HG03439 (cell line): ENCODE measurements at regions not wholly inside any gene's neighbourhood (a gene's known extent, or its start where the extent isn't known, plus 50 kb on each side); places are given as distances from the start of the nearest gene placed in this dataset.

Experiments used
- ATAC-seq: cut with Tn5 transposase; IDR thresholded peaks from one replicate; pipeline ENCODE4 v1.9.1; 2021; ENCODE audit warnings: mild to moderate bottlenecking, moderate library complexity; ENCODE audit not compliant: unreplicated experiment

- no peak for ATAC-seq
Measured at GRCh38 chr16:88282564-88283395, 100.0 kb upstream of the ZNF469 start.

- no peak for ATAC-seq
Measured at GRCh38 chr16:88283596-88283995, 99.2 kb upstream of the ZNF469 start.

- ATAC-seq: no peak
Measured at GRCh38 chr16:88284101-88284500, 98.7 kb upstream of the ZNF469 start.

DNA sequence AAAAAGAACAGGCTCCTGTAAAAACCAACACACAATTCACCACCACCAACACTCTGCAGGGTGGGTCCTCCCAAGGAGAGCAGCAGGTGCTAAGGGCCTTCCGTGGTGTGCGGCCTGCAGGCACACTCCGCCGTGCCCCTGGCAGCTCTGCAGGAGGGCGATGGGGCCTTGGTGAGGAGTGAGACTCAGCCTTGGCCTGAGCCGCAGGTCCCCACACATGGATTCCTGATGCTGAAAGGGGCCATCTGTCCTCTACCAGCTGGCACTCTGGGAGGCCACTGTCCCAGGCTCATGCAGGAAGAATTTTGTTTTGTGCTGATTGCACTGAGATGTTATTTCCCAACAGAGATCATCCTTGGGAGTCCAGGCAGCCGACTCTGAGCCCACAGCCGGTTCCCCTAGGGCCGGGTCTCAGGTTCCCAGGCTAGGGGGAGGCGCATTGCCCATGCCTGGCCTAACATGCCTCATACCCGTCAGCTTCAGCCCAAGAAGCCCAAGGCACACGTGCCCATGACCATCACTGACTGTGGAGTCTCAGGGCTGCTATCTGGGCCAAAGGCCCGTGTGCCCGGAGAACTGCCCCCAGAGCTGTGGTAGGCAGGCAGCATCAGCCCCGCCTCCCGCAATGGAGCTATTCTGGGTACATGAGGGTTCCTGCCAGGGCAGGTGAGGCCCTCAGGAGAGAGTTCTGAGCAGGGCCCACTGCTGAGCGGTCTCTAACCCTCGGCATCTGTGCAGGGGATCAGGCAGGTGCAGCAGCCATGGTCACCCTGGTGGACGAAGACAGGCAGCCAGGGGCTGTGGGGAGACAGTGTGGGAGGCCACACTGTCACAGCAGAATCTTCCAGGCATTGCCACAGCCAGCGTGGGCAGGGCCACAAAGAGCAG is 97.9 kb upstream of the ZNF469 start:
- no peak for ATAC-seq

DNA sequence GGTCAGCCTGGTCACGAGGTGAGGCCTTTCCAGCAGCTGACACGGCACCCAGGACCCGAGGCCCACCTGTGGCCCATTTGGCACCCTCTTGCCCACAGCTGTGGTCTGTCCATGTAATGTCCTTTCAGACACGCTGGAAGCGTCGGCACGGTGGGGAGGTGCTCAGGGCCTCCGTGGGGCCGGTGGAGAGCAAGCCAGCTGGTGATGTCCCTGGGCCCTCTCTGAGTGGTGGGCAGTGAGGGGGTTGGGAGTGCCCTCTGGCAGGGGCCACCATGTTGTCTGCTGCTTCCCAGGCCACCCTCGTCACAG is 97.3 kb upstream of the ZNF469 start:
- ATAC-seq: no peak

DNA sequence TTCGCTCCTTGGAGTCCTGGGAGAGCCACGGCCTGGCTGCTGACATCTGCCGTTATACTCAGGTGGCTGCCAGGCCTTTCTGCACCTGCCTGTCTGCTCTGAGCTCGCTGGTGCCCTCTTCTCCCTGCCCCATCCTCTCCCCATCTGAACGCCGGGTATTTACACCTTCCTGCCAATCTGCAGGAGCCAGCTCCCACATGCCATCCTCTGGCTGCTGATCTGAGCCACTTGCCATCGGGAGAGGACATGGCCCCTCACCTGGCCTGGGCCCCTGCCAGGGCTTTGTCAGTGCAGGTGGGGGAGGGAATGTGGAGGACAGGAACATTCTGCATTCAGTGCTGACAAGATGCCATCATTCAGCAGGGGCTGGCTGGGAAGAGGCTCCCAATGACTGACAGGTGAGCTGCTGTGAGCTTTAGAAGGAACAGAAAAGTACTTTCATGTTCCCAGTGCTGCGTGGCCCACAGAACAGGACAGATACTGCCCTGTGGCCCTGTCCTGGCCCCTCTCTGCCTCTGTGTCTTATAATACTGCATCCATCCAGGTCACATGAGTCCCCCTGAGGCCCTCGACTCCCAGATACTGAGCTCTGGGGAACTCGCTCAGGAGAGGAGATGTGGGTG is 96.3 kb upstream of the ZNF469 start:
- no peak for ATAC-seq

DNA sequence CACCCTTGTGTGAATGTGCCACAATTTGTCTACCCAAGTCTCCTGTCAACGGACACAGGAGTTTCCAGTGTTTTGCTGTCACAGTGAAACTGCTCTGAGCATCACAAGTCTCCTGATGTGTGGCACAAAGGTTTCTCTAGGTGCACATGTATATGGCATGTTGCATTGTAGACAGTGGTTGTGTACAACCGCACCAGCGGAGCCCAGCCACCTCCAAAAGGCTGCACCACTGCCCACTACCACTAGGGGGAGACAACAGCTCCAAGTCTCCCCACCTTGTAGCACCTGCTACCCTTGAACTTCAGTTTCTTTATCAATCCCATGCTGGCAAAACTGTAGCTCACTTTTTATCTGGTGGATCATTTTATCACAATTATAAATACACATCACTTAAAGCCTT is 95.5 kb upstream of the ZNF469 start:
- no peak for ATAC-seq

- no peak for ATAC-seq
Measured at GRCh38 chr16:88288303-88288702, 94.5 kb upstream of the ZNF469 start.

DNA sequence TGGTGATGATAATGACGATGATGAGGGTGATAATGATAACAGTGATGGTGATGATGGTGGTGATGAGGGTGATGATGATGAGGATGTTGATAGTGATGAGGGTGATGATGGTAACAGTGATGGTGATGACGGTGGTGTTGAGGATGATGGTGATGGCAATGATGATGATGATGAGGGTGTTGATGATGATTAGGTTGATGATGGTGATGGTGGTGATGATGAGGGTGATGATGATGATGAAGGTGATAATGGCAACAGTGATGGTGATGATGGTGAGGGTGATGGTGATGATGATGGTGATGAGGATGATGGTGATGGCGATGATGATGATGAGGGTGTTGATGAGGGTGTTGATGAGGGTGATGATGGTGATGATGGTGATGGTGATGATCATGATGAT is 93.8 kb upstream of the ZNF469 start:
- ATAC-seq: no peak

DNA sequence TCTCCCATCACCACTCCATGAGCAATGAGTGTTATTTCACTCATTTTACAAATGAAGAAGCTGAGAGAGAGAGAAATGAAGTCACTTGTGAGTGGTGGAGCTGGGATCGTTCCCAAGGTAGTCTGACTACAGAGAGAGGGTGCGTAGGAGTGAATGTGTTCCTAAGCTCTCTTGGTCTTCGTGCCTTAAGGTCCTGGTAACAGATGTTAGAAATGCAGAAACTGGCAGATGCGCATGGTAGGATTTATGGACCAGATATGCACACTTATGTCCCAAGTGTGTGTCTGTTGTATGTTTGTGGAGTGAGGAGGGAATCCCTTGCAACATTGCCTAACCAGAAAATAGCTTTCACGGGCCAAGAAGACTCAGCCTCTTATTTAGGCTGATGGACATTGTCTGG is 93.2 kb upstream of the ZNF469 start:
- ATAC-seq: no peak

GRCh38 chr16:88289968-88290401 is 92.8 kb upstream of the ZNF469 start:
- no peak for ATAC-seq

DNA sequence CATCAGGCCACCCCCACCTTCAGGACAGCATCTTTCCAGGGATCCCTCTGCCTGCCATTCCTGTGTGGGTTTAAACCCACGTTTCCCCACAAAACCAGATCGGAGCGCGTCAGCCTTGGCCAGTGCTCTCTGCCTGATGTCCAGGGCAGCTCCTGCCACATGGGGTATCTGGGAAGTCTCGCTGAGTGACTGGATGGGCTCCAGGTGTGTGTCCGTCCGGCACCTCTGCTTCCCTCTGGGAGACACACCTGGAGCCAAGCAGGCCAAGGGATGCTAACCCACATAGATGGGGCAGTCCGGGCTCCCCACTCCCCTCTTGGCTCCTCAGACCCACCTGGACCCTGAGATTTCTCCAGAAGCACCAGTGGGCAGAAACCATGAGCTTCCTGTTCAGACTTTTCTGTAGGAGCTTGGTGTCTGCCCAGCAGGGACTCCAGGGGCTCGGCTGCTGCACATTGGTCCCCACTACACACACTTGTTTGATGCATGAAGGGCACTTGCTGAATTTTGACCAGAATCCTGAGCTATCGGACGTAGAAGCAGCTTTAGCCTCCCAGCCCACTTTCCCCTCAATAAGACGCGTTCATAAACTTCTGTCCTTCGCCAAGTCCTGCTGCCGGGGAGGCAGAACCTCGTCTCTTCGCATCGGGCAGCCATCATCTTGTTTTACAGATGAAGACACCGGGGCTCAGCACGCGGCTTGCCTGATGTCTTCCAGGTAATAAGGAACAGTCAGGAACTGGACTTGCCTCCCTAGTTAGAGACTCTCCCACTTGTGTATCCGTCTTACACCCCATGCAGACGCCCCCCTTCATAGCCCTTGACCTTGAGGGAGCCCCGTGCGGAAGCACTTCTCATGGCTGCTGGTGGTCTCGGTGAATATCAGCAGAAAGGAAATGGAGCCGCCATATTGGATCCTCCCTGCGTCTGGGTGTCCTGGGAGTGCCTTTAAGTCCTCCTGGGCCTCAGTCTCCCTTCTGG is 91.6 kb upstream of the ZNF469 start:
- no peak for ATAC-seq

GRCh38 chr16:88292007-88292970 is 90.5 kb upstream of the ZNF469 start:
- no peak for ATAC-seq

DNA sequence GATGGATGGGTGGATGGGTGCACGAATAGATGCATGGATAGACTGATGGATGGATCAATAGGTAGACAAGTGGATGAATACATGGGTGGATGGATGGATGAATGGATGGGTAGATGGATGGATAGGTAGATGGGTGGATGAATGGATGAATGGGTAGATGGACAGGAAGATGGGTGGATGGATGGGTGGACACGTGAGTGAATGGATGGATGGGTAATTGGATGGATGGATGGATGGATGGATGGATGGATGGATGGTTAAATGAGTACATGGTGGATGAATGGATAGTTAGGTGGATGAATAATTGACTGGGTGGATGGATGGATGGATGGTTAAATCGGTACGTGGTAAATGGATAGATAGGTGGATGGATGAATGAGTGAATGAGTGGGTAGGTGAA is 89.7 kb upstream of the ZNF469 start:
- ATAC-seq: no peak

DNA sequence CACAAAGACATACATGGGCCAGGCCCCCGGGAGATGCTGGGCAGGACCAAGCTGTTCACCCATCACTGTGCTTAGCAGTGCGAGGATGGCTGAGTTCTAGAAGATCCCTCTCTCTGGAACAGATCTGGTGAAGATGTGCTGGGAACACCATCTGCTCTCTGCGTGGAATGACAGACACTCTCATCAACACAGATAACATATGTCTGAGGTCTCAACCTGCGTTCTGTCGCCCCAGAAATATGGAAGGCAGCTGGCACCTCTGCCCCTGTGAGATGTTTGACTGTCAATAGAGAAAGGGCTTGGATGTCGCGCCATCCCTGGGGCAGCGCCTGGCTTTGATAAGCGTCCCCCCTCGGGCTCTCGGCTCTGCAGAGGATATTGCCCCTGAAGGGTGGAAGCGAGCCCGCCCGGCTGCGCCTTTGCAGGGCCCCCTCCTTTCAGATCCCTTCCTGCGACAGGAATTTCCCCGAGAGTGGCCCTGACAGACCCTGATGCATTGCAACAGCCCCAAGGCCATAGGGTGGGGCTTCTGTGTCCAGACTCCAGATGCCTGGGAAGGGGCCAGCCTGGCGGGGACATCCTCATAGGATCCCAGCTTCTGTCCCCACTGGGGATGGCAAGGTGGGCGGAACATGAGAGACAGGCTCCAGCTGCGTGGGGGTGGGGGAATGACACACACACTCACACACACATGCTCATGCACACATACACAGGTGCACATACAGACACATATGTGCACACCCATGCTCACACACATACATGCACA is 86.9 kb upstream of the ZNF469 start:
- no peak for ATAC-seq

- no peak for ATAC-seq
Measured at GRCh38 chr16:88296437-88297177, 86.2 kb upstream of the ZNF469 start.

- no peak for ATAC-seq
Measured at GRCh38 chr16:88297178-88297720, 85.5 kb upstream of the ZNF469 start.
